Right renal pelvis (tissue), 4 donors: ENCODE measurements at regions not wholly inside any gene's neighbourhood (a gene's known extent, or its start where the extent isn't known, plus 50 kb on each side); places are given as distances from the start of the nearest gene placed in this dataset.

ENCODE experiments used
- DNase-seq, 4 donors: peaks; one replicate each; pipeline ENCODE4 v3.0.0-alpha.2; 2013; ENCODE audit warnings: low read depth in 4 of 4, low spot score in 3 of 4, missing footprints in 1 of 4

DNA sequence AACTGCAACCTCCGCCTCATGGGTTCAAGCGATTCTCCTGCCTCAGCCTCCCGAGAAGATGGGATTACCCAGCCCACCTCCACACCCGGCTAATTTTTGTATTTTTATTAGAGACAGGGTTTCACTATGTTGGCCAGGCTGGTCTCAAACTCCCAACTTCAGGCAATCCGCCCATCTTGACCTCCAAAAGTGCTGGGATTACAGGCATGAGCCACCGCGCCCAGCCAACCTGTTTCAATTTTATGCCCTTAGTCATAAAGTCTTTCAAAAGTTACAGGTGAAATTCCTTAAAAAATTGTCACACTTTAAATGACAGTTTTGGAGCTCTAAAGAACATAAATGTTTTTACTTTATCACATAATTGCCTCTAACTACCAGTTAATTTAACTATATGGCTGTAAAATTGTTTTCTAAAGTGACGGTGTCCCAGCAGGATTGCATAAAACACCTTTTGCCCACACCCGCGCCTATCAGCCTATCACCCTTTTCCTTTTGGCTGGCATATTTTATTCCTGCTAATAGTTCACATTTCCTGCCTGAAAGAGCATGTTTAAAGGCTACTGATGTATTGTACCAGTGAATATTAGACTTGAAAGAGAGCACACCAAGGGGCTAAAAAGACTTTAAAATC lies 164.2 kb upstream of the SEMA6D start:
- no peak for DNase-seq

DNA sequence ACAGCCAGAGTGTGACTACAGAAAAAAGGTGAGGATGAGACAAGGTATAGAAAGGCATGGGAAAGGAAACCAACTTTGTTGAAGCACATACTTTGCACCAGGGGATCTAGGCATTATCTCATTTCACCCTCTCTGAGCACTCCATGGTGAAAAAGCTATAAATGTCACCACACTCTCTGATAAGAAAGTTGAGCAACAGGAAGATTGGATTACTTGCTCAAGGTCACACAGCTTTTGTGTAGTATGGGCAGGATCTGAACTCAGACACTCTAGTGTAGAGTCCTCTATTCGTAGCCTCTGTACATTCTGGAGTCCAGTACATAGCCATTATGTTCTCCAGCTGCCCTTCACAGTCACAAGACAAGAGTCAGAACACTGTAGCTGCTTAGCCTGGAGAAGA lies 163.4 kb upstream of the SEMA6D start:
- DNase-seq = no peak

DNA sequence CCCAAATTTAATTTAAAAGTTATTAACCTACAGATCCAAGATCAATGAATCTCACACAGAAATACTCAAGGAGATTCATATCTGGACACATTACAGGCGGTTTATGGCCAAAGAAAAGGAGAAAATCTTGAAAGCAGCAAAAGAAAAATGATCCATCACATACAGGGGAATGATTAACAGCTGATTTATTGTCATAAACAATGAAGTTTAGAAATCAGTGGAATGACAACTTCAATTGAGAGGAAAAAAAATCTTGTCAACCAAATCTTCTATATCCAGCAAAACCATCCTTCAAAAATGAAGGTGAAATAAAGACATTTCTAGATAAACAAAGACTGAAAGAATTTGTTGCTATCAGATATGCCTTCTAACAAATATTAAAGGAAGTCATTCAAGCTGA lies 156.2 kb upstream of the SEMA6D start:
- DNase-seq = no peak

DNA sequence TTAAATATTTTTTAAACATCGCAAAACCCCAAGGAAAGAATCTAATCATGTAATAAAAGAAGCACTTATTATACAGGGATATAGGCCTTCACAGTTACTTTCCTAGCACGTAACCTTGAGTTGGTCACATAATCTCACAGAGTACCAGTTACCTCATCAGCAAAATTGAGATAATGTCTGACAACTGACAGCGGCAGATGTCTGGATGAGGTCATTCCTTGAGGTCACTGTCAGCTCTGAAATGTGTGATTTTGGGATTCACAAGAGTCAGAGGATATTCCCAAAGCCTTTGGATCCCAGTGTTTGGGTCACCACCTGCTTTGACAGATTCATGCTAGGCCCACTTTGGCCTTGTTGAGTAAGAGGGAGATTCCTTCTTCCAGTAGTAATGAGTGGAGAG lies 151.4 kb upstream of the SEMA6D start:
- DNase-seq = no peak

DNA sequence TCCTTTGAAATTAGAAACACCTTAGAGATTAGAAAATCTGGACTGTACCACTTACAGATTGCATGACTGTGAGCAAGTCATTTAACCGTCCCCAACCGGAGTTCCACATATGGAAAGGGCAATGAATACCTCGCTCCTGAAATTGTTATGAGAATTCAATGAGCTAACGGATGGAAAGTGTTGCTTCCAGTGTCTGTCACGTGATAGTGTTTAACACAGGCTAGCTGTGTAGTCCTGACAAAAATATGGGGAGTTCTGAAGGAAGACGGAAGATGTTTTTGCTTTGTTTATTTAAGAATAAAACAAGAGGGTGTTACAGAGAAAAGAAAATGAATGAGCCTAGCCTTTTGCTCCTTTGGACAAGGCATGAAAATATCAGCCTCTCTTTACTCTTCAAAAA lies 150.7 kb upstream of the SEMA6D start:
- DNase-seq = no peak

- no peak for DNase-seq
These were observed 149.3 kb upstream of the SEMA6D start for GRCh38 chr15:47568030-47568429.

- DNase-seq = no peak
These were observed 147.3 kb upstream of the SEMA6D start for GRCh38 chr15:47570044-47570443.

DNA sequence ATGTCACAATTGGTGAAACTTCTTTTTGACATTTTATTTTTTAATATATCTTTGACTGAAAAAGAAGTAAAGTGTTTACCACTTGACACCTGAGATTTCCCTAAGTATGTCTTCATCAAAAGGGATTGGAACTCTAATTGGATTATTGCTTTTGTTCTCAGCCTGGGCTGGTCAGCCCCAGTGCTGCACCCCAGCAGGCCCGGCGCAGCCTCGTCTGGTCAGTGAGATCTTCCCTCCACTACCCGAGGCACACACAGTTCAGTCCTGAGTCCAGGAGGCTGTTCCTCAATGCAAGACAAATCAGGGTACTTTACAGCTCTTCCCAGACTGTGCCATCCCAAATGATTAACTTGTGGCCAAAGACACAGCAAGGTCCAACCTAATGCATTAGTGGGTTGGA lies 146.9 kb upstream of the SEMA6D start:
- no peak for DNase-seq

GRCh38 chr15:47570881-47571640 lies 146.2 kb upstream of the SEMA6D start:
- no peak for DNase-seq

GRCh38 chr15:47573673-47574072 lies 143.6 kb upstream of the SEMA6D start:
- DNase-seq = no peak

DNA sequence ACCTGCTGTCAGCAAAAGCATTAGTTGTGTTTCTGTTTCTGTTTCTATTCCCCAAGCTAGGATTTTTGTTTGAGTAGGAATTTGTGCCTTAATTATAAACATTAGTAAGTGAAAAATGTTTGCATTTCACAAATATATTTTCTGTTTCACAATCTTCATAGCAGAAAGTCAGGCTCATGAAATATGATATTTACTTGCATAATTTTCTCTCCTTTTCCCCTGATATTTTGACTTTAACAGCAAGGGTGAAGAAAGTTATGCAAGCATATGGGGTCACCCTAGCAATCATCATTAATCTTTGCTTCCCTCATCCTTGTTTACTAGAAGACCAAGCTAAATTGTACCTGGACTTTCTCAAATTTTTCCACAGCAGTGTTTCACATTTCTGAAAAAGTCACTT lies 140.3 kb upstream of the SEMA6D start:
- no peak for DNase-seq

GRCh38 chr15:47577461-47577860 lies 139.8 kb upstream of the SEMA6D start:
- no peak for DNase-seq

- DNase-seq = no peak
These were observed 135.1 kb upstream of the SEMA6D start for GRCh38 chr15:47582233-47582632.

DNA sequence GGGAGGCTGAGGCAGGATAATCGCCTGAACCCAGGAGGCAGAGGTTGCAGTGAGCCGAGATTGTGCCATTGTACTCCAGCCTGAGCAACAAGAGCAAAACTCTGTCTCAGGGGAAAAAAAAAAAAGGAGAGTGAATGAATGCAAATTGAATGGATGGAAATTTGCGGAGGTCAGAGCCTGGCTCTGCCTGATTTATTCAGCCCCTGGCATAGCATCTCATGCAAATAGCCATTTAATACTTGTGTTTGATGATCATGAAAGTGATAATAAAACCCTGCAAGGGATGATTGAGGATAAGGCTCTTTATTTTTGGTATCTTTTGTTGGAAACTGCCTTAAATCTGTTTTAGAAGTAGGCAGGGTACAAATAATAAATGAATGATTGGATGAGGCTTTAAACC lies 133.0 kb upstream of the SEMA6D start:
- DNase-seq = no peak

- no peak for DNase-seq
These were observed 130.6 kb upstream of the SEMA6D start for GRCh38 chr15:47586653-47587224.

DNA sequence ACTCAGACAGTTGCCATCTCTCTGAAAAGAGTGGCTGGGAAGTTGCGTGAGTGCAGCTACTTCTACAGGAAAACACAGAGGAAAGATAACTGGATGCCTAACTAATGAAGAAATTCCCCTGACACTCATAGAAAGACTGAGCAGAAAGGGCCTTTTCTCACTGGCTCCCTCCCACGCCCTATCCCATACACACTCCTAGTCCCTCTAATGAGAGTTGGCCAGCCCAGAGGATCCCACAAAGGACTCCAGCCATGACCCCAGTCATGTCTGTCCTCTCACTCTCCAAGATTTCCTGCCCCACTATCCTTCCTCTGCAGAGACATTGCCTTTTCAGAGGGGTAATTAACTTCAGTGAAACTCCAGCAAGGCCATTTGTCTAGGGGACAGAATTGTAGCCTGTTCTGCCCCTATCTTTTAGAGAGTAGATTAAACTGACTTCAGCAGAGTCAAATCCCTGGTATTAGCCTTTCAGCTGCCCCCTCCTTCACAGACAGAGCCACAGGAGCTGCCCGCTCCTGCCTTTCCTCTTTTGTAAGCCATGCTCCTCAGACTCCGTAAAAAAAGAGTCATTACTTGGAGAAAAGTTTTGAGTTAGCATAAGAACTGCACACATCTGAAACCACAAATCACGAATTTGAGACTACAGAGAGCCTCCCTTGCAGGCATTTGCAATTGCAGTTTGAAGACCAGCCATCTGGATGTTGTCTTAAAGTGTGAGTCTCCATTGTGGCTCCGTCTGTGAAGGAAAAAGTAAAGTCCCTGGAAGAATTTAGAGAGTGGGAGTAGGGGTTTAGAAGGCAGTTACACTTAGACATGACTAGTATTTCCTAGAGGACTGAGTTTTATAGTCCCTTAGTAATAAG lies 129.1 kb upstream of the SEMA6D start:
- DNase-seq = peak in 2 of 4 donors; percentile 22 to 28

DNA sequence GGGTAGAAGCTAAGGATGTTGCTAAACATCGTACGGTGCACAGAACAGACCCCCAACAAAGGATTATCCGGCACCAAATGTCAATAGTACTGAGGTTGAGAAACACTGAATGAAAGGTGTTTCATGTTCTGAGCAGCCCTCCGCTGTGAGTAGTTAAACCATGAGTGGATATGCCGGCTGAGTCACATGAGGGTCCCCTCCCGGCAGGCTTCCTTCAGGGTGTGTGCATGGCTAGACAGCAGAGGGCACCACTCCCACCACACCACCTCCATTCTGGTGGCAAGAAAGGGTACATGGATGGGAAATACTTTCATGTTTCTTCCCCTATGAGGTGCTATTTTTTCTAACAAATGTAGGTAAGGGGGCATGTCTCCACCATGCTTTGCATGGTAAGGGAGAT lies 128.3 kb upstream of the SEMA6D start:
- no peak for DNase-seq

DNA sequence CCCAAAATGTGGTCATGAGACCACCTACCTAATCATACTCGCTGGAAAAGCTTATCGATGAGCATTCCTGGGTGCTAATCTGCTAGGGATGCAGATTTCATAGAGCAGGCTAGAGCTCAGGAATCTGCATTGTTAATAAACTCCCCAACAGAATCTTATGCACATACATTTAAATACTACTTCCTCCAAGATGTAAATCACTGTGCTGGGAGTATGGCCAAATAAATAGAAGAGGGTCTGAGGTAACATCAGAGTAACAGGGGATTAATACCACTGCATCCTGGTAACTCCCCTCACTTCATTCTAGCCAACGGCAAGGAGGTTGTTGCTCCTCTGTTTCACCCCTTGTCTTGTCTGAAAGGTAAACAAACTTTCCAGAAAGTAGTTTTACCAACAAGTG lies 118.3 kb upstream of the SEMA6D start:
- no peak for DNase-seq

GRCh38 chr15:47599806-47600205 lies 117.5 kb upstream of the SEMA6D start:
- no peak for DNase-seq

GRCh38 chr15:47602121-47602520 lies 115.2 kb upstream of the SEMA6D start:
- no peak for DNase-seq

DNA sequence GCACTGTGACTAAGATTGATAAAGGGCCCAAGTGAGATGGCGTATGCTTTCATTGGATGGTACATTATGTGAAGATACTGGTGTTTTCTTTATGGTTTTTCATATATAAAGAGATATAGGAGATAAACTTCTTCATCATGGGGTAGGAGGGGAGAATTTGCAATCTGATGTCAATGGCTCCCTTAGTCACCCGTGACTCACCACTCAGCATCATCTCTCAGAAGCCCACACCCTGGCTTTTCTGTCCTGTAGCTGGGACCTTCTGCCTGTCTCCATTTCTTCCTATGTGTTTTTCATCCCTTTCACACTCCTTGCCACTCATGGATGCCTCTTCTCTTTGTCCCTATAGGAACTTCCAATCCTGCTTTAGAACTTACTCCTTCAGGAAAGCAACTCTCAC lies 114.3 kb upstream of the SEMA6D start:
- DNase-seq = no peak
